ENCODE measurements at regions not wholly inside any gene's neighbourhood (a gene's known extent, or its start where the extent isn't known, plus 50 kb on each side); places are given as distances from the start of the nearest gene placed in this dataset.

DNA sequence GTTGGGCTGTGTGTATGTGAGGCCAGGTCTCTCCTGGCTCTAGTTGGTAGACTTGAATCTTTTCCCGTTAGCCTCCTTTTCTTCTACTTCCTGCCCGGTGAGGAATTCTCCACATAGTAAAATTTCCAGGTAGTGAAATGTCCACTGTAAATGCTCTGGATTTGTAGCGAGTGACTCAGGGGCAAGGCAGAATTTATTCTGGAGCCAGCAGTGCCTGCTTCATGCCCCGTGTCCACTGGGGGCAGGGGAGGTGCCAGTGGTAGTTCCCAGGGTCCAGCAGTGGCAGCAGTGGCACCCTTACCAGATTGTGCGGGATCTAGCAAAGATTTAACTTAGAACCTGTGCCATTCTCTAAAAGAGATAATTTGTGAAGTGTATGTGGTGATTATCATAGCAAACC lies 74.5 kb upstream of the USP24 start:
- no peaks in the 10 kb centered on the region for H3K9me3 ChIP-seq (ENCODE audit: insufficient read depth, low read length)
- H3K4me1 ChIP-seq (ENCODE audit: low read length): peaks cover 17% of the 10 kb centered on the region
- no peaks in the 10 kb centered on the region for H3K36me3 ChIP-seq (replicated peaks; ENCODE audit: low read depth, low read length)
- TF ChIP-seq EZH2phosphoT487 (IDR thresholded peaks at IDR 0.05; ENCODE audit: low read depth): no peak
- TF ChIP-seq, protein P1, sequence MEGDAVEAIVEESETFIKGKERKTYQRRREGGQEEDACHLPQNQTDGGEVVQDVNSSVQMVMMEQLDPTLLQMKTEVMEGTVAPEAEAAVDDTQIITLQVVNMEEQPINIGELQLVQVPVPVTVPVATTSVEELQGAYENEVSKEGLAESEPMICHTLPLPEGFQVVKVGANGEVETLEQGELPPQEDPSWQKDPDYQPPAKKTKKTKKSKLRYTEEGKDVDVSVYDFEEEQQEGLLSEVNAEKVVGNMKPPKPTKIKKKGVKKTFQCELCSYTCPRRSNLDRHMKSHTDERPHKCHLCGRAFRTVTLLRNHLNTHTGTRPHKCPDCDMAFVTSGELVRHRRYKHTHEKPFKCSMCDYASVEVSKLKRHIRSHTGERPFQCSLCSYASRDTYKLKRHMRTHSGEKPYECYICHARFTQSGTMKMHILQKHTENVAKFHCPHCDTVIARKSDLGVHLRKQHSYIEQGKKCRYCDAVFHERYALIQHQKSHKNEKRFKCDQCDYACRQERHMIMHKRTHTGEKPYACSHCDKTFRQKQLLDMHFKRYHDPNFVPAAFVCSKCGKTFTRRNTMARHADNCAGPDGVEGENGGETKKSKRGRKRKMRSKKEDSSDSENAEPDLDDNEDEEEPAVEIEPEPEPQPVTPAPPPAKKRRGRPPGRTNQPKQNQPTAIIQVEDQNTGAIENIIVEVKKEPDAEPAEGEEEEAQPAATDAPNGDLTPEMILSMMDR (IDR thresholded peaks at IDR 0.05; ENCODE audit: low read depth, low read length): no peak
- H3K27me3 ChIP-seq (ENCODE audit: low read depth, low read length): no peaks in the 10 kb centered on the region
- no peaks in the 10 kb centered on the region for H4K20me1 ChIP-seq (ENCODE audit: insufficient read depth, low read length)
- no peaks in the 10 kb centered on the region for H3K79me2 ChIP-seq (ENCODE audit: low read length)
- no peak overlapping the region for H3K9ac ChIP-seq (ENCODE audit: low read length)
- H2AFZ ChIP-seq (ENCODE audit: low read depth, low read length): no peak overlapping the region
- no peak overlapping the region for H3K27ac ChIP-seq (ENCODE audit: low read length)
- H3K4me2 ChIP-seq (ENCODE audit: low read length): no peak overlapping the region
- no peak overlapping the region for H3K4me3 ChIP-seq (ENCODE audit: low read length)

DNA sequence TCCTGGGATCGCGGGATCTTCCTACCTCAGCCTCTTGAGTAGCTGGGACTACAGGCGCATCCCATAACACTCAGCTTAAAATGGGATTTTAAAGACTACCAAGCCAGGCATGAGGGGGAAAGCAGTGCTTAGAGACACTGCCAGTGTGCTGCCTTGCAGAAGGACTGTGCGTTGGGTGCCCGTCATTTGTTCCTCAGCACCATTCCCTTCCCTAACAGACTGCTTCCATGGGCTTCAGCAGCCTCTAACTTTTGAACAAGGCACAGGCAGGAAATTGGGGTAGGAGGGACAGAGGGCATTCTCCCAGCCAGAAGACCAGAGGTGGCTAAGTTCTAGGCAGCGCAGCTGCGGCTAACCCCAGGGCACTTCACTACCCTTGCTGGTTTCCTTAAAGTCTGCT lies 73.9 kb upstream of the USP24 start:
- Histone ChIP-seq H3K79me2 (ENCODE audit: low read length) (no peaks in the 10 kb centered on the region), H2AFZ (ENCODE audit: low read depth, low read length) (no peak overlapping the region), H3K36me3 (replicated peaks; ENCODE audit: low read depth, low read length) (no peaks in the 10 kb centered on the region), H3K4me3 (ENCODE audit: low read length) (no peak overlapping the region), H3K4me1 (ENCODE audit: low read length) (peaks cover 17% of the 10 kb centered on the region), H3K9ac (ENCODE audit: low read length) (no peak overlapping the region), H3K9me3 (ENCODE audit: insufficient read depth, low read length) (no peaks in the 10 kb centered on the region), H3K27ac (ENCODE audit: low read length) (no peak overlapping the region), H4K20me1 (ENCODE audit: insufficient read depth, low read length) (no peaks in the 10 kb centered on the region), H3K4me2 (ENCODE audit: low read length) (no peak overlapping the region), H3K27me3 (ENCODE audit: low read depth, low read length) (no peaks in the 10 kb centered on the region)
- no peak for TF ChIP-seq EZH2phosphoT487 (IDR thresholded peaks at IDR 0.05; ENCODE audit: low read depth)
- TF ChIP-seq, protein P1 (IDR thresholded peaks at IDR 0.05; ENCODE audit: low read depth, low read length): no peak

DNA sequence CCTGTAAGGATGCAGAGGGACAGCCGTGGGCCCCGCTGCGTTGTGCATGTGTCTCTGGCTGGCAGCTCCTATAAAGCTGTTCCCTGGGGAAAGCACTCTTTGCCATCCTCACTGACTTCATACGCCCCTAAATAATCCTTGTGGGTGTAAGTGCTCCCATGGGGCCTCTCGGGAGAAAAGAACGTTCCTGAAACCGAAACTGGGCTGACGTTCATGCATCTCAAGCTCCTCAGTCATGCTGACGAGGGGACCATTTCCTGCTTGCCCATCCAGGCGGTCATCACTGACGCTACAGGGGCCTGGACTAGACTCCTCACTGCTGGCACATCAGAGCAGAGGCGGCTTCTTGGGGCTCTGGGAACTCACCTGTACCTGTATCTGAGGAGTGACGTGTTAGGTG lies 73.1 kb upstream of the USP24 start:
- H3K4me3 ChIP-seq (ENCODE audit: low read length): peak overlapping the region; percentile 65
- no peaks in the 10 kb centered on the region for H4K20me1 ChIP-seq (ENCODE audit: insufficient read depth, low read length)
- no peak overlapping the region for H3K9ac ChIP-seq (ENCODE audit: low read length)
- H3K79me2 ChIP-seq (ENCODE audit: low read length): no peaks in the 10 kb centered on the region
- H3K27ac ChIP-seq (ENCODE audit: low read length): no peak overlapping the region
- H3K27me3 ChIP-seq (ENCODE audit: low read depth, low read length): no peaks in the 10 kb centered on the region
- peak overlapping the region; percentile 77 for H3K4me2 ChIP-seq (ENCODE audit: low read length)
- H3K9me3 ChIP-seq (ENCODE audit: insufficient read depth, low read length): no peaks in the 10 kb centered on the region
- H3K36me3 ChIP-seq (replicated peaks; ENCODE audit: low read depth, low read length): no peaks in the 10 kb centered on the region
- H2AFZ ChIP-seq (ENCODE audit: low read depth, low read length): peak overlapping the region; percentile 40; the same call in 1 of the 2 replicates
- no peak for TF ChIP-seq EZH2phosphoT487 (IDR thresholded peaks at IDR 0.05; ENCODE audit: low read depth)
- TF ChIP-seq, protein P1 (IDR thresholded peaks at IDR 0.05; ENCODE audit: low read depth, low read length): no peak
- peaks cover 17% of the 10 kb centered on the region for H3K4me1 ChIP-seq (ENCODE audit: low read length)

GRCh38 chr1:55287723-55288122 lies 72.6 kb upstream of the USP24 start:
- no peak overlapping the region for H3K27ac ChIP-seq (ENCODE audit: low read length)
- H3K4me2 ChIP-seq (ENCODE audit: low read length): peak overlapping the region; percentile 77
- H3K79me2 ChIP-seq (ENCODE audit: low read length): no peaks in the 10 kb centered on the region
- no peaks in the 10 kb centered on the region for H4K20me1 ChIP-seq (ENCODE audit: insufficient read depth, low read length)
- H3K4me3 ChIP-seq (ENCODE audit: low read length): peak overlapping the region; percentile 65
- H3K9me3 ChIP-seq (ENCODE audit: insufficient read depth, low read length): no peaks in the 10 kb centered on the region
- no peaks in the 10 kb centered on the region for H3K36me3 ChIP-seq (replicated peaks; ENCODE audit: low read depth, low read length)
- H3K9ac ChIP-seq (ENCODE audit: low read length): 0 out of 2 replicates have a peak overlapping the region, but pooled peaks have one; percentile 4
- H3K4me1 ChIP-seq (ENCODE audit: low read length): peaks cover 17% of the 10 kb centered on the region
- H2AFZ ChIP-seq (ENCODE audit: low read depth, low read length): peak overlapping the region; percentile 40; the same call in 1 of the 2 replicates
- TF ChIP-seq, protein P1 (IDR thresholded peaks at IDR 0.05; ENCODE audit: low read depth, low read length): no peak
- TF ChIP-seq EZH2phosphoT487 (IDR thresholded peaks at IDR 0.05; ENCODE audit: low read depth): no peak
- H3K27me3 ChIP-seq (ENCODE audit: low read depth, low read length): no peaks in the 10 kb centered on the region

Data from OCI-LY3 (cell line).